GM21825 (cell line): ENCODE measurements at regions not wholly inside any gene's neighbourhood (a gene's known extent, or its start where the extent isn't known, plus 50 kb on each side); places are given as distances from the start of the nearest gene placed in this dataset.
"Not testable (repeated sequence)": the region's sequence is repeated elsewhere in the genome, so short reads cannot be mapped to it uniquely, and the experiment has no call there.

ENCODE experiments used
- ATAC-seq: cut with Tn5 transposase; IDR thresholded peaks from one replicate; pipeline ENCODE4 v1.9.1; 2021; ENCODE audit warnings: mild to moderate bottlenecking, moderate library complexity; ENCODE audit not compliant: unreplicated experiment

DNA sequence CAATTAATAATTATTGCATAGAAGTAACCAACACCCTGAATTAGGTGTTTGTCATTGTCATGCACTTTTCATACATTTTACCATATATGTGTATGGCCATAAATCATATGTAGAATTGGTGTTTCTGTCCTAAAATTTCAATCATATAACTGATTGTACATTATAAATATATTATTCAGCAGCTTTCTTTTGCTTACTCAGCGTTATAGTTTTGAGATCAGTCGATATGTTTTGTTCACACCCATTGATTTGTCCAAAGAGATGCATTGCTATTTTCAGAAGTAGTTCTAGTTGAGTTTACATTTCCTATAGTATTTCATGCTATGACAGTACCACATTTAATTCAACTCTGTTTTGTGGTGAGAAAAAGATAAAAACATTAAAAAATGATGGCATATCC, 50.5 kb upstream of the PARP4 start:
- no peak for ATAC-seq

GRCh38 chr13:24563971-24564370, 51.4 kb upstream of the PARP4 start:
- ATAC-seq = not testable (repeated sequence)

DNA sequence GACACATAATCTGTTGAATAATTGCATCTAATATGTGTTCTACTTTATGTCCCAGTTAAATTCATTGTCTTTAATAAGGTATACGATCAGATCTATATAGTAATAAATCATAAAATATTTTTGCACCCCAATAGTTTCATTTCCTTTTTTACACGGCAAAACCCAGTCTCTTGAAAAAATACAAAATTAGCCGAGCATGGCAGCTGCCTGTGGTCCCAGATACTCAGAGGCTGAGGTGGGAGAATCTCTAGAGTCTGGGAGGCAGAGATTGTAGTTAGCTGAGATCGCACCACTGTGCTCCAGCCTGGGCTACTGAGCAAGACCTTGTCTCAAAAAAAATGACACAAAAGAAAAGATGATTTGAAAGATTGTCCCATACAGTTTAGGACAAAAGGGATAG, 52.3 kb upstream of the PARP4 start:
- ATAC-seq = no peak

DNA sequence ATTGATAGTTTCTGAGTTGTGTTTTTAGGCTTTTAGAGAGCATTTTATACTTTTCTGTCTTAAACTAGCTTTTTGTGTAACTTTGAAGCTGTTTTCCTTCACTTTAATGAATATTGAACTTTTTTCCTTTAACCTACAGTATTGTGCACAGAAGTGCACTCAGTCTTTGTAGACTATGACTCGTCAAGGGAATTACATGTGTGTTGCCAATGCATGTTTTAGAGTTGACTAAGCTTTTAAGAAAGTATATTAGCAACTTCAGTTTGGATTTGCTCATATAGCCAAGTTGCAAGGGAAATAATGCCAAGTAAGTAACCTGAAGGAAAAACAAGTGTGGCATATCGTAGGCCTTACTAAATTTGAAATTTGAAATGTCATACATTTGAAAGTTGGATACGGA, 55.0 kb upstream of the PARP4 start:
- not testable (repeated sequence) for ATAC-seq

- ATAC-seq = no peak
These were observed 62.3 kb upstream of the PARP4 start for GRCh38 chr13:24574847-24575246.

DNA sequence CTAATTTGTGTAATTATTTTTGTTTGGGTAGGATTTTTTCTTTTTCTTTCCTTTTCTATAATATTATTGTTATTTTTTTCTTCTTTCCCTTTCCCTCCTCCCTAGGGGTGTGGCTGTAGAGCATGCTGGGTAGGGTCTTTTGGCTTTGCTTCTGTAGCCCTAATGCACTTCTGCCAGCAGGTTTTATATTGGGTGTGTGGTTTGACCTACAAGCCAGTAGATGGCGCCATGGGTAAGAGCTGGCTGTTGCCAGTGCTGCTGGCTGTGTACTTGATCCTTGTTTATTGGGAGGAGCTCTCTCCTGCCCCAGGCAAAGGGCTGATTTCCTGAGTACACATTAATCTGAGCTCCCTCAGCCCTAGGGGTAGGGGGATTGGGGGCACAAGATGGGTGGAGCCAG, 67.7 kb upstream of the PARP4 start:
- ATAC-seq = not testable (repeated sequence)

GRCh38 chr13:24581578-24581977, 69.0 kb upstream of the PARP4 start:
- ATAC-seq = not testable (repeated sequence)

DNA sequence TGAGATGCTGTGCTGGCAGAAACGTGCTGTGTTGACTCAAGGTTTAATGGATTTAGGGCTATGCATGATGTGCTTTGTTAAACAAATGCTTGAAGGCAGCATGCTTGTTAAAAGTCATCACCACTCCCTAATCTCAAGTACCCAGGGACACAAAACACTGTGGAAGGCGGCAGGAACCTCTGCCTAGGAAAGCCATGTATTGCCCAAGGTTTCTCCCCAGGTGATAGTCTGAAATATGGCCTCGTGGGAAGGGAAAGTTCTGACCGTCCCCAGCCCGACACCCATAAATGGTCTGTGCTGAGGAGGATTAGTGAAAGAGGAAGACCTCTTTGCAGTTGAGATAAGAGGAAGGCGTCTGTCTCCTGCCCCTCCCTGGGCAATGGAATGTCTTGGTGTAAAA, 79.1 kb upstream of the PARP4 start:
- not testable (repeated sequence) for ATAC-seq

GRCh38 chr13:24597906-24598670, 82.1 kb upstream of the ATP12A start:
- ATAC-seq = not testable (repeated sequence)

- ATAC-seq = not testable (repeated sequence)
These were observed 81.0 kb upstream of the ATP12A start for GRCh38 chr13:24599019-24599791.

- ATAC-seq = no peak
These were observed 74.3 kb upstream of the ATP12A start for GRCh38 chr13:24605923-24606372.

- no peak for ATAC-seq
These were observed 73.6 kb upstream of the ATP12A start for GRCh38 chr13:24606486-24607170.

DNA sequence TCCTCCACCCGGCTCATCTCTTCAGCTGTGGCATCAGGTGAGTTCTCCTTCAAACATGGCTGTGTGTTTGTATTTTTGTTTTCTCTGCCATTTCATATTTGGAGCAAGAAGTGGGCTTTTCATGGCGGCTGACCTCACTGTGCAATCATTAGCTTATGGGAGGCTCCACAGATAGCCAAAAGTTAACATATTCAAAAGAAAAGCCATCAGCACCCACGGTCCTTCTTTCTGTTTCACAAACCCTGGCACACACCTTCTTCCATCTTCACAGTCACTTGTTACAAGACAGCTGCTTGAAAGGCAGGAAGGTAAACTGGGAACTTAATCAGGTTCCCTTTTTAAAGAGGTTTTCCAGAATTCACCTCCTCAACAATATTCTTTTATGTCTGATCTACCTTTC, 69.3 kb upstream of the ATP12A start:
- ATAC-seq = no peak

DNA sequence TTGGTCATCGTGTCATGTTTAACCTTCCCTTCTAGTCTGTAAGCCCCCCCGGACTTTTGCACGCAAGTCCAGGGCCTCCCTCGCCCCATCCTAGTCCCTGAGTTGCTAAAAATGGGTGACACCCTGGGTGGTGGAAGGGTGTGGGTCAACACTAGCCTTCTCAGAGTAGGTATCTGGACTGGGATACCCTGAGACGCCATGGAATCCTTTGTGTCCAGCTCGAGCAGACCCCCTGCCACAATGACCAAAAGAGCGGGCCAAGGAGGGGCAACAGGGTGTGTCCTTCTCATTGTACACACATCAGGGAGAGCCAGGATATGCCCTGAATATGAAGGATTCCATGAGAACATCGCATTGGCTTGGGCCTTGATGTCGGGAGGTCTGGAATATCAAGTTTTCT, 67.5 kb upstream of the ATP12A start:
- no peak for ATAC-seq

DNA sequence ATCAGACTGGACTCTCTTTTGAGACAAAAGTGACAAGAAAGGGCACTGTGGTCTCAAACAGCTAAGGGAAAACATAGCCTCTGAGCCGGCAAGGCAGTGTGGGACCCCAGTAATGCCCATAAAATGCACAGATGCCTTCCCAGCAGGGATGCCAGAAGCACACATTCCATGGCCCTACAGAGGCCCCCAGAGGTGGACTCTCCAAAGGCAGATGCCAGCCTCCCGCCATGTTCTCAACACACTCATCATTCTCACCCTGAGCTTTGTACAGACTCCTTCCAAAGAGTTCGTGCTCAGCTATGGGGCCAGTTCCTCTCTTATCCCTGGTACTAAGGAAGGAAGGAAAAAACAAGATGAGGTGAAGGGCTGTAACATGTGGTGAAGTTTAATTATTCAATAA, 67.1 kb upstream of the ATP12A start:
- no peak for ATAC-seq

GRCh38 chr13:24613755-24614154, 66.5 kb upstream of the ATP12A start:
- no peak for ATAC-seq

- ATAC-seq = no peak
These were observed 65.7 kb upstream of the ATP12A start for GRCh38 chr13:24614306-24615080.

GRCh38 chr13:24615114-24615513, 65.1 kb upstream of the ATP12A start:
- ATAC-seq = no peak

GRCh38 chr13:24615911-24616472, 64.2 kb upstream of the ATP12A start:
- no peak for ATAC-seq

- no peak for ATAC-seq
These were observed 63.7 kb upstream of the ATP12A start for GRCh38 chr13:24616514-24616913.
